ENCODE measurements at regions not wholly inside any gene's neighbourhood (a gene's known extent, or its start where the extent isn't known, plus 50 kb on each side); places are given as distances from the start of the nearest gene placed in this dataset.

- Mint-ChIP-seq H3K27me3 (peaks cover 4% of the 10 kb centered on the region), H3K4me1 (no peaks in the 10 kb centered on the region), H3K27ac (no peak overlapping the region), H3K9me3 (ENCODE audit: insufficient read depth) (no peaks in the 10 kb centered on the region), H3K4me3 (no peak overlapping the region)
- Histone ChIP-seq H3K36me3 (replicated peaks in 1 of 2; ENCODE audit: control extremely low read depth in 1 of 2, control insufficient read depth in 1 of 2, extremely low read depth in 1 of 2, insufficient read depth in 2 of 2, low read length in 1 of 2) (no peaks in the 10 kb centered on the region), H3K4me1 (ENCODE audit: control insufficient read depth in 2 of 2, insufficient read depth in 2 of 2, low read length in 2 of 2) (no peaks in the 10 kb centered on the region), H2AFZ (ENCODE audit: insufficient read depth, low read depth, low read length, poor library complexity, severe bottlenecking) (no peak overlapping the region), H3K27ac (ENCODE audit: low read length in 2 of 2) (no peak overlapping the region), H3K9ac (ENCODE audit: low read length) (no peak overlapping the region), H3K27me3 (replicated peaks in 1 of 4; ENCODE audit: control extremely low read depth in 1 of 4, control insufficient read depth in 3 of 4, insufficient read depth in 4 of 4, low read length in 3 of 4) (no peaks in the 10 kb centered on the region), H3K4me3 (ENCODE audit: control extremely low read depth in 1 of 5, extremely low read depth in 1 of 5, insufficient read depth in 1 of 5, low read depth in 2 of 5, low read length in 4 of 5) (no peak overlapping the region), H3K9me3 (ENCODE audit: control extremely low read depth in 1 of 3, control insufficient read depth in 2 of 3, insufficient read depth in 1 of 3, low read length in 2 of 3) (peaks cover 0 to 5% (median 0%) of the 10 kb centered on the region in 3 donors), H4K20me1 (ENCODE audit: control insufficient read depth, insufficient read depth, low read length, poor library complexity, severe bottlenecking) (no peaks in the 10 kb centered on the region), H3K79me2 (ENCODE audit: control insufficient read depth, insufficient read depth, low read length) (no peaks in the 10 kb centered on the region), H3K4me2 (replicated peaks; ENCODE audit: low read depth, low read length, poor library complexity, severe bottlenecking) (no peak overlapping the region)
- ChIA-PET POLR2A (no interaction called here), CTCF (no interaction called here)
- DNase-seq (no peak), ATAC-seq (ENCODE audit: low read depth) (no peak)
- intact Hi-C loops (cut with micrococcal nuclease) = no loop called here
- WGBS (ENCODE audit: insufficient coverage) = 85% methylated on average over 15 of the region's 16 CpGs
- TF ChIP-seq CTCF (IDR thresholded peaks at IDR 0.05) (no peak), EZH2 (IDR thresholded peaks at IDR 0.05; ENCODE audit: borderline replicate concordance, insufficient read depth, low read depth, low read length, poor library complexity, severe bottlenecking) (no peak)
Observed at GRCh38 chr22:49107961-49108530, 719.6 kb downstream of the BRD1 start.

GRCh38 chr22:49107561-49107960 is 720.1 kb downstream of the BRD1 start:
- no peaks in the 10 kb centered on the region for H3K4me1 Mint-ChIP-seq
- DNase-seq (no peak), ATAC-seq (ENCODE audit: low read depth) (no peak)
- H3K4me3 Mint-ChIP-seq = no peak overlapping the region
- peaks cover 7% of the 10 kb centered on the region for H3K27me3 Mint-ChIP-seq
- Histone ChIP-seq H3K79me2 (ENCODE audit: control insufficient read depth, insufficient read depth, low read length) (no peaks in the 10 kb centered on the region), H3K36me3 (replicated peaks in 1 of 2; ENCODE audit: control extremely low read depth in 1 of 2, control insufficient read depth in 1 of 2, extremely low read depth in 1 of 2, insufficient read depth in 2 of 2, low read length in 1 of 2) (no peaks in the 10 kb centered on the region), H3K9me3 (ENCODE audit: control extremely low read depth in 1 of 3, control insufficient read depth in 2 of 3, insufficient read depth in 1 of 3, low read length in 2 of 3) (peaks cover 0 to 4% (median 0%) of the 10 kb centered on the region in 3 donors), H3K4me2 (replicated peaks; ENCODE audit: low read depth, low read length, poor library complexity, severe bottlenecking) (no peak overlapping the region), H3K4me1 (ENCODE audit: control insufficient read depth in 2 of 2, insufficient read depth in 2 of 2, low read length in 2 of 2) (no peaks in the 10 kb centered on the region), H3K9ac (ENCODE audit: low read length) (no peak overlapping the region), H3K27ac (ENCODE audit: low read length in 2 of 2) (no peak overlapping the region), H2AFZ (ENCODE audit: insufficient read depth, low read depth, low read length, poor library complexity, severe bottlenecking) (no peak overlapping the region), H3K4me3 (ENCODE audit: control extremely low read depth in 1 of 5, extremely low read depth in 1 of 5, insufficient read depth in 1 of 5, low read depth in 2 of 5, low read length in 4 of 5) (no peak overlapping the region), H4K20me1 (ENCODE audit: control insufficient read depth, insufficient read depth, low read length, poor library complexity, severe bottlenecking) (no peaks in the 10 kb centered on the region), H3K27me3 (replicated peaks in 1 of 4; ENCODE audit: control extremely low read depth in 1 of 4, control insufficient read depth in 3 of 4, insufficient read depth in 4 of 4, low read length in 3 of 4) (no peaks in the 10 kb centered on the region)
- no peak overlapping the region for H3K27ac Mint-ChIP-seq
- TF ChIP-seq CTCF (IDR thresholded peaks at IDR 0.05) (no peak), EZH2 (IDR thresholded peaks at IDR 0.05; ENCODE audit: borderline replicate concordance, insufficient read depth, low read depth, low read length, poor library complexity, severe bottlenecking) (no peak)
- POLR2A ChIA-PET = no interaction called here
- intact Hi-C loops (cut with micrococcal nuclease) = no loop called here
- CTCF ChIA-PET = no interaction called here
- WGBS (ENCODE audit: insufficient coverage) = 81% methylated on average over 8 of the region's 8 CpGs
- H3K9me3 Mint-ChIP-seq (ENCODE audit: insufficient read depth) = no peaks in the 10 kb centered on the region
